T-cell (primary cell): ENCODE measurements at regions not wholly inside any gene's neighbourhood (a gene's known extent, or its start where the extent isn't known, plus 50 kb on each side); places are given as distances from the start of the nearest gene placed in this dataset.

Experiments
- ATAC-seq, 4 experiments: fragments of 200-7000 bp in 3 of 4; fragments of 150-1000 bp in 1 of 4; cut with Tn5 transposase; replicated peaks in 1 of 4; 1 replicate in 3 of 4; 2 replicates in 1 of 4; pipeline ENCODE4 v1.10.0; 2021; ENCODE audit warnings: moderate library complexity in 3 of 4, mild to moderate bottlenecking in 2 of 4, moderate number of reproducible peaks in 1 of 4
- CTCF ChIA-PET, 2 donors: fragments of 300-600 bp; sonication (Branson Sonifier 250); formaldehyde crosslinking; loops; one replicate each; lab custom pipeline; 2022; ENCODE audit warnings: antibody characterized with exemption in 2 of 2; lab: Charles Lee
- POLR2A ChIA-PET, 2 donors: fragments of 300-600 bp; sonication (Branson Sonifier 250); formaldehyde crosslinking; loops; one replicate each; lab custom pipeline; 2022; ENCODE audit warnings: antibody characterized with exemption in 2 of 2; lab: Charles Lee
- DNase-seq, 35 experiments: peaks; one replicate each; pipeline versions ENCODE4 v3.0.0 to v3.0.0-alpha.2; 2013 to 2023
- H3K27ac ChIP-seq: one replicate; pipeline ENCODE4 v1.5.1; 2013; ENCODE audit warnings: low read length
- H3K27me3 ChIP-seq, 2 experiments: replicated peaks in 1 of 2; 1 replicate in 1 of 2; 2 replicates in 1 of 2; pipeline versions ENCODE4 v1.6.1 to v1.7.0; 2013; ENCODE audit warnings: low read length in 1 of 2, mixed read lengths in 1 of 2; ENCODE audit not compliant: control insufficient read depth in 2 of 2, insufficient read depth in 2 of 2; ENCODE audit errors: extremely low read depth in 1 of 2
- H3K36me3 ChIP-seq, 2 donors: 1 replicate in 1 of 2; 2 replicates in 1 of 2; pipeline versions ENCODE4 v1.6.1 to v1.7.0; 2013; ENCODE audit warnings: low read length in 1 of 2; ENCODE audit not compliant: control insufficient read depth in 2 of 2, insufficient read depth in 1 of 2; ENCODE audit errors: extremely low read depth in 1 of 2
- H3K4me1 ChIP-seq, 2 experiments: 1 replicate in 1 of 2; 2 replicates in 1 of 2; pipeline versions ENCODE4 v1.6.1 to v1.7.0; 2013; ENCODE audit warnings: low read length in 2 of 2, mixed read lengths in 1 of 2; ENCODE audit not compliant: insufficient read depth in 2 of 2, control insufficient read depth in 1 of 2; ENCODE audit errors: extremely low read depth in 1 of 2
- H3K4me3 ChIP-seq, 2 donors: 1 replicate in 1 of 2; 2 replicates in 1 of 2; pipeline versions ENCODE4 v1.5.1 to v1.7.0; 2013; ENCODE audit warnings: mild to moderate bottlenecking in 2 of 2, low read length in 1 of 2, moderate library complexity in 1 of 2; ENCODE audit not compliant: control insufficient read depth in 1 of 2; ENCODE audit errors: extremely low read depth in 1 of 2
- H3K9me3 ChIP-seq: 2 replicates; pipeline ENCODE4 v1.7.0; 2013
- H3K27ac Mint-ChIP-seq, 2 donors: one replicate each; pipeline ENCODE4 v1.8.0; 2020 to 2021; ENCODE audit warnings: mild to moderate bottlenecking in 2 of 2, mixed read lengths in 2 of 2
- H3K27me3 Mint-ChIP-seq, 2 donors: one replicate each; pipeline ENCODE4 v1.8.0; 2021 to 2022; ENCODE audit warnings: mixed read lengths in 2 of 2
- H3K36me3 Mint-ChIP-seq: one replicate; pipeline ENCODE4 v1.8.0; 2021; ENCODE audit warnings: mixed read lengths
- H3K4me1 Mint-ChIP-seq, 3 donors: one replicate each; pipeline ENCODE4 v1.8.0; 2020 to 2022; ENCODE audit warnings: mixed read lengths in 3 of 3, mild to moderate bottlenecking in 1 of 3
- H3K4me3 Mint-ChIP-seq, 3 donors: one replicate each; pipeline ENCODE4 v1.8.0; 2020 to 2022; ENCODE audit warnings: mild to moderate bottlenecking in 3 of 3, mixed read lengths in 3 of 3, moderate library complexity in 3 of 3
- H3K9me3 Mint-ChIP-seq, 3 donors: one replicate each; pipeline ENCODE4 v1.8.0; 2020 to 2022; ENCODE audit warnings: mixed read lengths in 3 of 3
- WGBS: methylation state at CpG from one replicate; pipeline ENCODE4 v1.1.5; 2013; ENCODE audit warnings: missing lambda C conversion rate; ENCODE audit not compliant: insufficient coverage; 5-methylcytosine and 5-hydroxymethylcytosine counted together

GRCh38 chr5:135628771-135629563 lies 50.2 kb upstream of the CXCL14 start:
- Mint-ChIP-seq H3K9me3 (no peaks in the 10 kb centered on the region), H3K36me3 (no peaks in the 10 kb centered on the region), H3K27ac (no peak overlapping the region), H3K27me3 (peaks cover 7 to 20% of the 10 kb centered on the region in 2 donors), H3K4me1 (no peaks in the 10 kb centered on the region), H3K4me3 (no peak overlapping the region)
- no peak for DNase-seq
- ChIA-PET POLR2A (no interaction called here), CTCF (no interaction called here)
- H3K27me3 ChIP-seq, result peaks cover 0 to 10% of the 10 kb centered on the region in 2 experiments
- H3K4me3 ChIP-seq, result no peak overlapping the region
- H3K9me3 ChIP-seq, result no peaks in the 10 kb centered on the region
- no peaks in the 10 kb centered on the region for H3K36me3 ChIP-seq
- WGBS, result 50% methylated on average over 3 of the region's 7 CpGs
- H3K27ac ChIP-seq, result no peak overlapping the region
- no peak for ATAC-seq
- no peaks in the 10 kb centered on the region for H3K4me1 ChIP-seq
